ENCODE measurements at regions not wholly inside any gene's neighbourhood (a gene's known extent, or its start where the extent isn't known, plus 50 kb on each side); places are given as distances from the start of the nearest gene placed in this dataset.

DNA sequence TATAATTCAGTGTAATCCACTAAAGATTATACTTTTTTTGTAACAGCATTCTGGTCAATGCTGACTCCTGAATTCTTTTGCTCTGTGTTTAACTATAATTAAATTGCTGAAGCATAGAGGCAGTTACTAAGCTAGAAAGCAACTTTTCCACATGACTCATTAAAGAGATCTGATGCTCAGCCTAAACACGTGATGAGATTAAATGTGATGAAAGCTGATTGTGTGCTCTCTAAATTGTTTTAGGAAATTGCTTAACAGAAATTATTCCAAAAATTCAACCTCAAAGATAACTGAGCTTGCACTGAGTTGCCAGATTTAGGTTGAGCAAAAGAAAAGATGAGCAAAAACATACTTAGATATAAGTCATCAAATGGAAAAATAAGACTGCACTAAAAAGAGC lies 1033.6 kb downstream of the FAM181B start:
- TF ChIP-seq CTCF (IDR thresholded peaks at IDR 0.05; ENCODE audit: insufficient read depth, low read length) = no peak
- TF ChIP-seq POLR2AphosphoS5 (IDR thresholded peaks at IDR 0.05; ENCODE audit: low read depth) = no peak
- no peak for TF ChIP-seq GABPA (IDR thresholded peaks at IDR 0.05; ENCODE audit: low read depth)

All from HL-60 (cell line).